GM12873 (cell line): ENCODE measurements at regions not wholly inside any gene's neighbourhood (a gene's known extent, or its start where the extent isn't known, plus 50 kb on each side); places are given as distances from the start of the nearest gene placed in this dataset.

ENCODE experiments used
- TF ChIP-seq, protein P1 (sequence below): IDR thresholded peaks from 2 replicates; pipeline ENCODE4 v1.5.1; 2012; ENCODE audit warnings: low read depth, mild to moderate bottlenecking, moderate library complexity, low read length, control low read depth; ENCODE audit not compliant: insufficient read depth; ENCODE audit errors: missing control alignments

DNA sequence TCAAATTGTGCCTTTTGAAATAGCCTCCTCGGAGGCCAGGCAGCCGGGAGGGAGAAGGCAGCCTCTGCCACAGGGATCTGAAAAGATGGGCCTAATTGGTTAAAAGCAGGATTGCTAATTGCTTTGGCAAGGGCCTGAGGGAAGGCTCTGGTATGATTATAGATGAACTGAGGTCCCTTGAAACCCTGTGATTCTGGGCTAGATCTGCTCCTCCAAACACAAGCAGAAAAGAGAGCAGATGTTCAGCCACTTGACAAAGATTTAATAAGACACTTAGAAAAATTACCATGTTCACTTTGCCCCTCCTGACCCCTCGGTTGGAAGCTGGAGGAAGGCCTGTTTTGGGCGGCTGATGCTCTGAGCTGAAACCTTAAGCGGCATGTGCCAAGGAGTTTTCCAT lies 209.5 kb upstream of the MPHOSPH6 start:
- TF ChIP-seq, protein P1, sequence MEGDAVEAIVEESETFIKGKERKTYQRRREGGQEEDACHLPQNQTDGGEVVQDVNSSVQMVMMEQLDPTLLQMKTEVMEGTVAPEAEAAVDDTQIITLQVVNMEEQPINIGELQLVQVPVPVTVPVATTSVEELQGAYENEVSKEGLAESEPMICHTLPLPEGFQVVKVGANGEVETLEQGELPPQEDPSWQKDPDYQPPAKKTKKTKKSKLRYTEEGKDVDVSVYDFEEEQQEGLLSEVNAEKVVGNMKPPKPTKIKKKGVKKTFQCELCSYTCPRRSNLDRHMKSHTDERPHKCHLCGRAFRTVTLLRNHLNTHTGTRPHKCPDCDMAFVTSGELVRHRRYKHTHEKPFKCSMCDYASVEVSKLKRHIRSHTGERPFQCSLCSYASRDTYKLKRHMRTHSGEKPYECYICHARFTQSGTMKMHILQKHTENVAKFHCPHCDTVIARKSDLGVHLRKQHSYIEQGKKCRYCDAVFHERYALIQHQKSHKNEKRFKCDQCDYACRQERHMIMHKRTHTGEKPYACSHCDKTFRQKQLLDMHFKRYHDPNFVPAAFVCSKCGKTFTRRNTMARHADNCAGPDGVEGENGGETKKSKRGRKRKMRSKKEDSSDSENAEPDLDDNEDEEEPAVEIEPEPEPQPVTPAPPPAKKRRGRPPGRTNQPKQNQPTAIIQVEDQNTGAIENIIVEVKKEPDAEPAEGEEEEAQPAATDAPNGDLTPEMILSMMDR: no peak

DNA sequence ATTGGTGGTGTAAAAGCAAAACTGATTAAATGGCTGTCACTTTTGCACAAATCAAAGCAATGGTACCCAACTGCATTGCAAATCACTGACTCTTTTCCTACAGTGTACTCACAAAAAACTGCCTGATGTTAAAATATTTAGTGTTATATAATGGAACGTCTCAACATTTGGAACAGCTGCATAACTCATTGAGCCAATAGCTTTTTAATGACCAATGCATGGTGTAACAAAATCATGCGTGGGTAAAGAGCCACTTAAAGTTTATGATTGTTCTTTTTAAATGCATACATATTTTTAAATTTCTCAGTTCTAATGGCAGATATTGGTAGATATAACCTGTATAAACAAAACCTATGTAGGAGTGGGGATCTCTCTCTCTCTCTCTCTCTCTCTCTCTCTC lies 204.0 kb upstream of the MPHOSPH6 start:
- TF ChIP-seq, protein P1: no peak

DNA sequence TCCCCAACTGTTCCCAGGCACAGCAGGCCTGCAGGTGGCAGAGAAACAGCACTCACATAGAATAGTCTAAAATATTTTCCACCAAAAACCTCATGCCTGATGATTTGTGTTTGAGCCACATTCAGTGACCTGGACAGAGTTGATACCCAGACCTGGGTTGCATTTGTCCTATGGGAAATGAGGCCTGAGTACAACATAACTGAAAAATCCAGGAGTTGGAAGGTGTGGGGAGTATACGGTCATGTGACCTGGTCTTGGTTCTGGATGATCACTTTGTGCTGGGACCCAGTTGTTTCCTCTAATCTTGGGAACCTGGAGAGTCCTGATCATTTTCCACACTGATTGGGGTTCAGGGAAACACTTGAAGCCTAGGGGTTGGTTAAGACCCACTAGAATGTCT lies 200.3 kb upstream of the MPHOSPH6 start:
- TF ChIP-seq, protein P1: no peak

DNA sequence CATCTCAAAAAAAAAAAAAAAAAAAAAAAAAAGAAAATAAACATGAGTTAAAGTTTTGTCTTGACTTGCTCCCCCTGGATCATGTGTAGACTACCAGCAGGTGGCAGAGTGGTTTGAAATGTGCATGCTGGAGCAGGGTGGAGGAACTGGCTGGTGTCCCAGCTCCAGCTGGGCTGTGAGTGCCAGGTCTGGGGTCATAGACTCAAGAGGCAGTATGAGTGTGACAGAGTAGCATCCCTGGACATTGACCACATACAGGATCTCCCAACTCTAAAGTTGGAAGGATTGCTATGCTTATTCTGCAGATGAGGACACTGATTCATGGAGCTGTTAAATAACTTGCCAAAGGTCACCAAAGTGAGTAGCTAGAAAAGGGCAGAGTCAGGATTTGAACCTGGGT lies 198.0 kb upstream of the MPHOSPH6 start:
- TF ChIP-seq, protein P1: peak; percentile 40

DNA sequence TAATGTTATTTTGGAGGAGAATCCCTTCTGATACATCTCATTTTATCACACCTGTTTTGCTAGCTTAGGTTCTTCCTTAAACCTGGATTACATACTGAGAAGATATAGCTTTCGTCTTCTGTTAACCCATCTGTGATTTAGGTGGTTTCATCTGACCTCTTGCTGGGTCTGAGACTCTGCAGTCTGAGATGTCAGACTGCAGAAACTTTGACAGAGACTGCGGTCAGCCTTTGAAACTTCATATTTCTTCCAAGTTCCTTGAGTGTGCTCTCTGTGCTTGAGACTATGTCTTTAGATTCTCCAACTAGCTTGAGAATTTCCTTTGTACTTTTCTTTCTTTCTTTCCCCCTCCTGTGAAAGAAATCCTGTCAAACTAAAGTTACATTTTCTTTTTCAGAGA lies 196.4 kb upstream of the MPHOSPH6 start:
- TF ChIP-seq, protein P1: no peak

DNA sequence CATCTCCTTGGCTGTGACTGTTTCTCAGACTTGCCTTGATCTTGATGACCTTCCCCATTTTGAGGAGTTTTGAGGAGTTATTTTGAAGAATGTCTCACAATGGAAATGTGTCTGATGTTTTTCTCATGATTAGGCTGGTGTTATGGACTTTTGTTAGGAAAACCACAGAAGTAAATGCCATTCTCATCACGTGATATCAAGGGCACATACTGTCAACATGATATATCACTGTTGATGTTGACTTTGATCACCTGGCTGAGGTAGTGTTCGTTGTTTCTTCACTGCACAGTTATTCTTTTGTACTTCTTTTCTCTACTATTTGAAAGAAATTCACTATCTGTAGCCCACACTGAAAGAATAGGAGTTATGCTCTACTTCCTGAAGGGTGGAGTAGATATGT lies 194.7 kb upstream of the MPHOSPH6 start:
- TF ChIP-seq, protein P1: no peak

DNA sequence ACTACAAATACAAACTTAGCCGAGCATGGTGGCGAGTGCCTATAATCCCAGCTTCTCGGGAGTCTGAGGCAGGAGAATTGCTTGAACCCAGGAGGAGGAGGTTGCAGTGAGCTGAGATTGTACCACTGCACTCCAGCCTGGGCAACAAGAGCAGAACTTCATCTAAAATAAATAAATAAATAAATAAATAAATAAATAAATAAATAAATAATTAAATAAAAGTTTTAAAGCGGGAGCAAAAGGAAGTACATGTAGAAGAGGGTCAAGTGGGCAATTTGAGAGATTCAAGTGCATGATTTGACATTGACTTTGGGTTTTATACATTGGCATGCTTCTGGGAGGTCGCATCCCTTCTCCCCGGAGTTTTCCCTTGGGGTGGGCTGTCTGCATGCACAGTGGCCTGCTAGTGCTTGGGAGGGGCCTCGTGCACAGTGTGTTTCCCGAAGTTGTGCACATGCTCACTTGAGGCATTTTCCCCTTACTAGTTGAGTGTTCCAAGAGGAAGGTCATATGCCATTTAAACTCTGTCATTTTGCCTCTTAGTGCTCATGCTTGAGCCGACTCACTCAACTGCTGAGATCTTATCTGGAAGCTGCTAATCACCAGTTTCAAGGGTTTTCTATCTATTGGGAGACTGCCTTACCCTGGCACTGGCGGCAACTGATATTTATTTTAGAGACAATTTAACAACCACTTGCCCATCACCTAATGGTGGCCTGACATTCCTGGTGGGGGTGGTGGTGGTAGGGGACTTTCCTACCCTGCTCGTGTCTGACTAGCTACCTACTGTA lies 193.2 kb upstream of the MPHOSPH6 start:
- TF ChIP-seq, protein P1: no peak

DNA sequence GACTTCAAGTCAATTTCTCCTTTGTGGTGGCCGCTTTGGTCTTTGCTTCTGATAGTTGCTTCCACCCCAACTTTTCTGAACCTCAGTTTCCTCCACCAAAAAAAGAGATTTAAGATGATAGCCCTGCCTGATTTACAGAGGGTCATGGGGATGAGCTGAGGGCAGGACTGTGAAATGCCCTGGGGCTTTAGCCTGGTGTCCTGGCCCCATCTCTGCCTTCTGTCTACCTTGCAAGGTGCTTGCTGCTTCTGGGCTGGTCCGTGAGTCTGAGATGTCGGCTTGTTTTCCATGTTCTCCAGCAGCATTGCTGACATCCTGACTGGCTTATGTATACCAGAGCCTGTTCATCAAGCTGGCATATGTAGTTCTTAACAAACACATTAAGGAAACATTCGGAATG lies 191.9 kb upstream of the MPHOSPH6 start:
- TF ChIP-seq, protein P1: no peak
